ENCODE measurements at regions not wholly inside any gene's neighbourhood (a gene's known extent, or its start where the extent isn't known, plus 50 kb on each side); places are given as distances from the start of the nearest gene placed in this dataset.

DNA sequence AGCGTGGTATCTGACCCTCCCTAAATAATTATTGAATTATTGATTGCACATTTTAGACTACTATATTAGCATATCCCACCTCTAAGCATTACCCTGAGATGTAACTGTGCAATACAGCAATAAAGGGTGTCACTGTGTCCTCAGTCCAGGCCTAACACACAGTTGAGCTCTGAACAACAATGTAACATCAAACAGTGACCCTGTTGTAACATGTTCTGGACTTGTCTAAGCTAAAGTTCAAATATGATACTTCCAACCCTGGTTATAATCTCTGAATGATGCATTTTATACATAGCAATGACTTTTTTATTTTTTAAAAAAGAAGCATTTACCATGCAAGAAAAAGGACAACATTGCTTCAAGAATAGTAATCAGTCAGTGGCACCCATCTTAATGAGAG is 61.6 kb upstream of the DMD start:
- Histone ChIP-seq H2BK15ac (ENCODE audit: low read depth, low read length) (no peak overlapping the region), H2BK20ac (ENCODE audit: low read depth, low read length) (no peak overlapping the region), H3K4me2 (ENCODE audit: low read depth, low read length) (no peak overlapping the region), H4K5ac (ENCODE audit: low read depth, low read length) (no peak overlapping the region), H2AK5ac (ENCODE audit: low read depth, low read length) (no peak overlapping the region), H3K56ac (ENCODE audit: extremely low read depth, insufficient read depth, low read length) (no peak overlapping the region), H3K18ac (ENCODE audit: low read depth, low read length) (no peak overlapping the region), H3K27me3 (ENCODE audit: control insufficient read depth, insufficient read depth, low read length) (no peaks in the 10 kb centered on the region), H3K9me3 (ENCODE audit: control insufficient read depth, insufficient read depth, low read length) (no peaks in the 10 kb centered on the region), H3K36me3 (ENCODE audit: control insufficient read depth, insufficient read depth, low read length) (no peaks in the 10 kb centered on the region), H2BK120ac (ENCODE audit: low read depth, low read length) (no peak overlapping the region), H3K4me1 (ENCODE audit: control insufficient read depth, insufficient read depth, low read length) (no peaks in the 10 kb centered on the region), H3K79me1 (ENCODE audit: low read depth in 1 of 2, low read length in 2 of 2) (no peaks in the 10 kb centered on the region), H2AK9ac (replicated peaks; ENCODE audit: low read depth, low read length, poor library complexity) (no peak overlapping the region), H2AFZ (replicated peaks; ENCODE audit: low read length, poor library complexity) (no peak overlapping the region), H3K27ac (ENCODE audit: insufficient read depth, low read length) (no peak overlapping the region), H3K23ac (ENCODE audit: low read depth, low read length) (no peak overlapping the region), H3K14ac (replicated peaks; ENCODE audit: low read depth, low read length) (no peak overlapping the region), H3K9ac (ENCODE audit: low read depth, low read length) (no peak overlapping the region), H4K20me1 (ENCODE audit: insufficient read depth, low read length) (no peaks in the 10 kb centered on the region), H3K4me3 (ENCODE audit: insufficient read depth, low read depth, low read length) (no peak overlapping the region), H4K8ac (ENCODE audit: low read depth in 2 of 2, low read length in 2 of 2) (no peak overlapping the region), H3K9me1 (ENCODE audit: insufficient read depth, low read length) (no peaks in the 10 kb centered on the region), H3K4ac (ENCODE audit: low read depth, low read length) (no peak overlapping the region), H4K91ac (ENCODE audit: insufficient read depth, low read depth, low read length) (no peak overlapping the region), H2BK5ac (ENCODE audit: low read depth, low read length, poor library complexity, severe bottlenecking) (no peak overlapping the region)
- ATAC-seq (ENCODE audit: low read depth), result no peak
- ChIA-PET CTCF (no interaction called here), POLR2A (ENCODE audit: unreplicated experiment) (no interaction called here)
- no peak for TF ChIP-seq RCOR1 (IDR thresholded peaks at IDR 0.05; ENCODE audit: insufficient replicate concordance, low read length)
- TF ChIP-seq RAD21 (IDR thresholded peaks at IDR 0.05; ENCODE audit: low read length), result no peak
- TF ChIP-seq, protein P1, sequence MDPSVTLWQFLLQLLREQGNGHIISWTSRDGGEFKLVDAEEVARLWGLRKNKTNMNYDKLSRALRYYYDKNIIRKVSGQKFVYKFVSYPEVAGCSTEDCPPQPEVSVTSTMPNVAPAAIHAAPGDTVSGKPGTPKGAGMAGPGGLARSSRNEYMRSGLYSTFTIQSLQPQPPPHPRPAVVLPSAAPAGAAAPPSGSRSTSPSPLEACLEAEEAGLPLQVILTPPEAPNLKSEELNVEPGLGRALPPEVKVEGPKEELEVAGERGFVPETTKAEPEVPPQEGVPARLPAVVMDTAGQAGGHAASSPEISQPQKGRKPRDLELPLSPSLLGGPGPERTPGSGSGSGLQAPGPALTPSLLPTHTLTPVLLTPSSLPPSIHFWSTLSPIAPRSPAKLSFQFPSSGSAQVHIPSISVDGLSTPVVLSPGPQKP (IDR thresholded peaks at IDR 0.05; ENCODE audit: borderline replicate concordance, low read depth, low read length), result no peak
- TF ChIP-seq BHLHE40 (IDR thresholded peaks at IDR 0.05; ENCODE audit: low read depth, low read length), result no peak
- TF ChIP-seq SMC3 (IDR thresholded peaks at IDR 0.05; ENCODE audit: low read depth, low read length), result no peak
- no peak for TF ChIP-seq CHD1 (IDR thresholded peaks at IDR 0.05; ENCODE audit: low read depth, low read length)
- TF ChIP-seq MAZ (IDR thresholded peaks at IDR 0.05; ENCODE audit: borderline replicate concordance, low read depth, low read length), result no peak
- no peak for TF ChIP-seq MAFK (IDR thresholded peaks at IDR 0.05; ENCODE audit: low read depth, low read length)
- intact Hi-C loops (cut with micrococcal nuclease), result no loop called here
- no peak for DNase-seq
- no TSS peak for BruUV-seq (replicated peaks)
- in situ Hi-C loops (cut with MboI; ENCODE audit: low sequenced_read_pairs), result no loop called here
- dilution Hi-C loops (cut with HindIII; ENCODE audit: low sequenced_read_pairs, unreplicated experiment), result no loop called here
- no CpG with 5 or more reads among the region's 1 CpG for WGBS, 2 experiments (ENCODE audit: extremely low coverage in 2 of 2, insufficient read length in 1 of 2)
